GM23248 (cell line): ENCODE measurements at regions not wholly inside any gene's neighbourhood (a gene's known extent, or its start where the extent isn't known, plus 50 kb on each side); places are given as distances from the start of the nearest gene placed in this dataset.

Experiments used
- DNase-seq: peaks from one replicate; pipeline ENCODE4 v3.0.0-alpha.2; 2015
- H2AFZ ChIP-seq: fragments of 200-600 bp; sonication (generic); 2 replicates; pipeline ENCODE4 v1.6.1; 2016; ENCODE audit warnings: antibody characterized with exemption
- H3F3A ChIP-seq: fragments of 200-600 bp; sonication (generic); 2 replicates; pipeline ENCODE4 v1.6.1; 2016; ENCODE audit warnings: mild to moderate bottlenecking, antibody characterized with exemption, mixed run types; ENCODE audit not compliant: insufficient read depth
- H3K27ac ChIP-seq: fragments of 200-600 bp; sonication (generic); 2 replicates; pipeline ENCODE4 v1.5.1; 2016; ENCODE audit warnings: mild to moderate bottlenecking
- H3K27me3 ChIP-seq: fragments of 200-600 bp; sonication (generic); replicated peaks from 2 replicates; pipeline ENCODE4 v1.6.1; 2016; ENCODE audit warnings: mild to moderate bottlenecking; ENCODE audit not compliant: insufficient read depth
- H3K36me3 ChIP-seq: fragments of 200-600 bp; sonication (generic); 2 replicates; pipeline ENCODE4 v1.6.1; 2016; ENCODE audit warnings: low read depth, mild to moderate bottlenecking
- H3K4me1 ChIP-seq: fragments of 200-600 bp; sonication (generic); 2 replicates; pipeline ENCODE4 v1.6.1; 2016; ENCODE audit warnings: mild to moderate bottlenecking; ENCODE audit not compliant: insufficient read depth
- H3K4me2 ChIP-seq: fragments of 200-600 bp; sonication (generic); one replicate; pipeline ENCODE4 v1.6.1; 2016; ENCODE audit warnings: mild to moderate bottlenecking; ENCODE audit not compliant: unreplicated experiment
- H3K4me3 ChIP-seq: fragments of 200-600 bp; sonication (generic); 2 replicates; pipeline ENCODE4 v1.5.1; 2016; ENCODE audit warnings: mild to moderate bottlenecking
- H3K79me2 ChIP-seq: fragments of 200-600 bp; sonication (generic); 2 replicates; pipeline ENCODE4 v1.6.1; 2016; ENCODE audit warnings: mild to moderate bottlenecking; ENCODE audit not compliant: insufficient read depth
- H3K9ac ChIP-seq: fragments of 200-600 bp; sonication (generic); 2 replicates; pipeline ENCODE4 v1.6.1; 2016; ENCODE audit warnings: mild to moderate bottlenecking
- H3K9me2 ChIP-seq: fragments of 200-600 bp; sonication (generic); 2 replicates; pipeline ENCODE4 v1.6.1; 2016; ENCODE audit warnings: mixed run types, mild to moderate bottlenecking, moderate library complexity; ENCODE audit not compliant: insufficient read depth
- H3K9me3 ChIP-seq: fragments of 200-600 bp; sonication (generic); one replicate; pipeline ENCODE4 v1.6.1; 2017; ENCODE audit warnings: low read depth
- H4K20me1 ChIP-seq: fragments of 200-600 bp; sonication (generic); 2 replicates; pipeline ENCODE4 v1.6.0; 2016; ENCODE audit not compliant: insufficient read depth
- EZH2 ChIP-seq: fragments of 200-600 bp; sonication (generic); IDR thresholded peaks from 2 replicates; pipeline ENCODE4 v1.6.1; 2018; ENCODE audit warnings: antibody characterized with exemption, mild to moderate bottlenecking; ENCODE audit not compliant: insufficient read depth, poor library complexity, severe bottlenecking
- EZH2phosphoT487 ChIP-seq: fragments of 200-600 bp; sonication (generic); IDR thresholded peaks from 2 replicates; pipeline ENCODE4 v1.6.1; 2018; ENCODE audit warnings: antibody characterized with exemption, moderate library complexity, mild to moderate bottlenecking, low read depth; ENCODE audit not compliant: insufficient read depth
- WGBS, 2 experiments: methylation state at CpG; one replicate each; pipeline ENCODE4 v1.1.6; 2015 to 2017; ENCODE audit warnings: low lambda C conversion rate in 2 of 2, low coverage in 1 of 2; ENCODE audit errors: missing lambda C conversion rate in 2 of 2; 5-methylcytosine and 5-hydroxymethylcytosine counted together
- in situ Hi-C: fragments of 300-500 bp; cut with MboI; formaldehyde crosslinking; loops from 2 replicates; pipeline ENCODE4 v1.15.0; 2020

- H3K9me2 ChIP-seq, result no peaks in the 10 kb centered on the region
- H3K36me3 ChIP-seq, result no peaks in the 10 kb centered on the region
- no peaks in the 10 kb centered on the region for H3K79me2 ChIP-seq
- H3K27me3 ChIP-seq, result no peaks in the 10 kb centered on the region
- H3K9ac ChIP-seq, result no peak overlapping the region
- no peak overlapping the region for H3K27ac ChIP-seq
- H2AFZ ChIP-seq, result no peak overlapping the region
- TF ChIP-seq EZH2phosphoT487 (no peak), EZH2 (no peak)
- H3K4me2 ChIP-seq, result no peak overlapping the region
- in situ Hi-C loops, result no loop called here
- no peak overlapping the region for H3K4me3 ChIP-seq
- H3K9me3 ChIP-seq, result no peaks in the 10 kb centered on the region
- H3F3A ChIP-seq, result no peaks in the 10 kb centered on the region
- no peaks in the 10 kb centered on the region for H4K20me1 ChIP-seq
- 0 to 10% methylated on average over 1 of the region's 1 CpG for WGBS, 2 experiments
- no peaks in the 10 kb centered on the region for H3K4me1 ChIP-seq
- peak; percentile 69 for DNase-seq
Observed at GRCh38 chr5:91957666-91958065, 574.5 kb upstream of the ARRDC3 start.

- in situ Hi-C loops, result no loop called here
- Histone ChIP-seq H3K9me2 (no peaks in the 10 kb centered on the region), H4K20me1 (no peaks in the 10 kb centered on the region), H3K4me2 (no peak overlapping the region), H3K79me2 (no peaks in the 10 kb centered on the region), H3K9me3 (no peaks in the 10 kb centered on the region), H3K4me1 (no peaks in the 10 kb centered on the region), H2AFZ (no peak overlapping the region), H3K36me3 (no peaks in the 10 kb centered on the region), H3F3A (no peaks in the 10 kb centered on the region), H3K27me3 (no peaks in the 10 kb centered on the region), H3K27ac (no peak overlapping the region), H3K9ac (no peak overlapping the region), H3K4me3 (no peak overlapping the region)
- 83 to 85% methylated on average over 1 of the region's 1 CpG for WGBS, 2 experiments
- DNase-seq, result no peak
- TF ChIP-seq EZH2phosphoT487 (no peak), EZH2 (no peak)
Observed at GRCh38 chr5:91956738-91957137, 573.6 kb upstream of the ARRDC3 start.

- TF ChIP-seq EZH2 (no peak), EZH2phosphoT487 (no peak)
- DNase-seq, result no peak
- WGBS, 2 experiments, result 4 to 17% methylated on average over 2 of the region's 2 CpGs
- no peak overlapping the region for H2AFZ ChIP-seq
- no peaks in the 10 kb centered on the region for H3K36me3 ChIP-seq
- no peaks in the 10 kb centered on the region for H3K9me2 ChIP-seq
- in situ Hi-C loops, result no loop called here
- H3K9me3 ChIP-seq, result no peaks in the 10 kb centered on the region
- H3F3A ChIP-seq, result no peaks in the 10 kb centered on the region
- H3K27me3 ChIP-seq, result no peaks in the 10 kb centered on the region
- no peak overlapping the region for H3K27ac ChIP-seq
- no peaks in the 10 kb centered on the region for H3K79me2 ChIP-seq
- H4K20me1 ChIP-seq, result no peaks in the 10 kb centered on the region
- no peak overlapping the region for H3K9ac ChIP-seq
- no peaks in the 10 kb centered on the region for H3K4me1 ChIP-seq
- H3K4me3 ChIP-seq, result no peak overlapping the region
- no peak overlapping the region for H3K4me2 ChIP-seq
Observed at GRCh38 chr5:91955610-91956009, 572.5 kb upstream of the ARRDC3 start.

GRCh38 chr5:91954136-91954535 lies 571.0 kb upstream of the ARRDC3 start:
- Histone ChIP-seq H3K4me3 (no peak overlapping the region), H3K36me3 (no peaks in the 10 kb centered on the region), H3K4me1 (no peaks in the 10 kb centered on the region), H3K9ac (no peak overlapping the region), H2AFZ (no peak overlapping the region), H3K9me2 (no peaks in the 10 kb centered on the region), H3K4me2 (no peak overlapping the region), H3K79me2 (no peaks in the 10 kb centered on the region), H3K27me3 (0 out of 2 replicates have a peak, but pooled peaks cover 3% of the 10 kb centered on the region), H3K27ac (no peak overlapping the region), H3K9me3 (no peaks in the 10 kb centered on the region), H3F3A (no peaks in the 10 kb centered on the region), H4K20me1 (no peaks in the 10 kb centered on the region)
- in situ Hi-C loops, result no loop called here
- DNase-seq, result no peak
- TF ChIP-seq EZH2, result no peak
- TF ChIP-seq EZH2phosphoT487, result no peak

GRCh38 chr5:91950328-91950727 lies 567.2 kb upstream of the ARRDC3 start:
- no peak for DNase-seq
- H3F3A ChIP-seq, result no peaks in the 10 kb centered on the region

More at GRCh38 chr5:91950328-91950727, 567.2 kb upstream of the ARRDC3 start:
- Histone ChIP-seq H3K9ac (no peak overlapping the region), H3K4me1 (no peaks in the 10 kb centered on the region), H3K36me3 (no peaks in the 10 kb centered on the region), H3K79me2 (no peaks in the 10 kb centered on the region), H3K9me3 (no peaks in the 10 kb centered on the region), H2AFZ (no peak overlapping the region), H3K4me3 (no peak overlapping the region), H3K27me3 (peaks cover 33% of the 10 kb centered on the region), H4K20me1 (no peaks in the 10 kb centered on the region), H3K4me2 (no peak overlapping the region), H3K9me2 (no peaks in the 10 kb centered on the region), H3K27ac (no peak overlapping the region)
- in situ Hi-C loops, result no loop called here
- 39 to 53% methylated on average over 2 of the region's 2 CpGs for WGBS, 2 experiments
- no peak for TF ChIP-seq EZH2
- TF ChIP-seq EZH2phosphoT487, result no peak
